Neural progenitor cell (in vitro differentiated cells): ENCODE measurements at regions not wholly inside any gene's neighbourhood (a gene's known extent, or its start where the extent isn't known, plus 50 kb on each side); places are given as distances from the start of the nearest gene placed in this dataset.

Experiments
- EZH2phosphoT487 ChIP-seq: fragments of 200-600 bp; sonication (generic); IDR thresholded peaks from 2 replicates; pipeline ENCODE4 v1.6.1; 2017; ENCODE audit warnings: antibody characterized with exemption
- TF ChIP-seq, protein P1 (sequence below): fragments of 200-600 bp; sonication (generic); IDR thresholded peaks from 2 replicates; pipeline ENCODE4 v1.5.1; 2017; ENCODE audit warnings: antibody characterized with exemption, mild to moderate bottlenecking

DNA sequence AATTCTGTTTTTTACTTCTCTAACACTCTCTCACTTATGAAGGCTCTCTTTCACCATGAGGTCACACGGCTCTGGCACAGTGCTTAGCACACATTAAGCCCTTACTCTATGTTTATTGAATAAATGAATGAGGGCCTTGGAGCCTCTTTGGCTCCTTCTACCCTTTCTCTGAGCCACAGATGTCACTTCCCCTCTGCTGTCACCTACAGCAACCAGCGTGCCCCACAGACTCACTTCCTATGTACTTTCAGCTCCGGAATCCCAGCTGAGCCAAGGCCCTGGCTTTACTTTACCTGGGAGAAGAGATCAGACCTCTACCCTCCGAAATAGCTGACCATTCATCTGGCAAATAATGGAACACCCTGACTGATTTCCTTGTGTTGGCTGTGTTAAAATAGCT, 53.7 kb upstream of the HMCN1 start:
- TF ChIP-seq, protein P1, sequence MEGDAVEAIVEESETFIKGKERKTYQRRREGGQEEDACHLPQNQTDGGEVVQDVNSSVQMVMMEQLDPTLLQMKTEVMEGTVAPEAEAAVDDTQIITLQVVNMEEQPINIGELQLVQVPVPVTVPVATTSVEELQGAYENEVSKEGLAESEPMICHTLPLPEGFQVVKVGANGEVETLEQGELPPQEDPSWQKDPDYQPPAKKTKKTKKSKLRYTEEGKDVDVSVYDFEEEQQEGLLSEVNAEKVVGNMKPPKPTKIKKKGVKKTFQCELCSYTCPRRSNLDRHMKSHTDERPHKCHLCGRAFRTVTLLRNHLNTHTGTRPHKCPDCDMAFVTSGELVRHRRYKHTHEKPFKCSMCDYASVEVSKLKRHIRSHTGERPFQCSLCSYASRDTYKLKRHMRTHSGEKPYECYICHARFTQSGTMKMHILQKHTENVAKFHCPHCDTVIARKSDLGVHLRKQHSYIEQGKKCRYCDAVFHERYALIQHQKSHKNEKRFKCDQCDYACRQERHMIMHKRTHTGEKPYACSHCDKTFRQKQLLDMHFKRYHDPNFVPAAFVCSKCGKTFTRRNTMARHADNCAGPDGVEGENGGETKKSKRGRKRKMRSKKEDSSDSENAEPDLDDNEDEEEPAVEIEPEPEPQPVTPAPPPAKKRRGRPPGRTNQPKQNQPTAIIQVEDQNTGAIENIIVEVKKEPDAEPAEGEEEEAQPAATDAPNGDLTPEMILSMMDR, result no peak
- TF ChIP-seq EZH2phosphoT487, result no peak
